Prostate gland (tissue), 2 donors: ENCODE measurements at regions not wholly inside any gene's neighbourhood (a gene's known extent, or its start where the extent isn't known, plus 50 kb on each side); places are given as distances from the start of the nearest gene placed in this dataset.

Source experiments
- DNase-seq: peaks from one replicate; pipeline ENCODE4 v3.0.0-alpha.2; 2019; ENCODE audit warnings: low spot score
- H3K27ac ChIP-seq, 2 donors: fragments of 200-600 bp; sonication (generic); 2 replicates each; pipeline ENCODE4 v1.5.1; 2017 to 2019
- H3K27me3 ChIP-seq: fragments of 200-600 bp; sonication (generic); replicated peaks from 2 replicates; pipeline ENCODE4 v1.5.1; 2019; ENCODE audit not compliant: insufficient read depth
- H3K36me3 ChIP-seq, 2 donors: fragments of 200-600 bp; sonication (generic); 1 replicate in 1 of 2; 2 replicates in 1 of 2; pipeline versions ENCODE4 v1.5.1 to v1.8.1; 2017 to 2019
- H3K4me1 ChIP-seq: fragments of 200-600 bp; sonication (generic); replicated peaks from 2 replicates; pipeline ENCODE4 v1.5.1; 2019
- H3K4me3 ChIP-seq, 2 donors: fragments of 200-600 bp; sonication (generic); 2 replicates each; pipeline ENCODE4 v1.5.1; 2017 to 2019
- H3K9me3 ChIP-seq: fragments of 200-600 bp; sonication (generic); 2 replicates; pipeline ENCODE4 v1.5.1; 2017
- POLR2A ChIP-seq: fragments of 450-650 bp; IDR thresholded peaks from one replicate; pipeline ENCODE4 v1.6.1; 2016; ENCODE audit warnings: antibody characterized with exemption, mild to moderate bottlenecking
- POLR2AphosphoS5 ChIP-seq: sonication (generic); formaldehyde crosslinking; IDR thresholded peaks from one replicate; pipeline ENCODE4 v1.6.1; 2017; ENCODE audit warnings: antibody characterized with exemption
- WGBS: methylation state at CpG from one replicate; pipeline ENCODE4 v1.1.5; 2018; 5-methylcytosine and 5-hydroxymethylcytosine counted together
- intact Hi-C: fragments of 100-400 bp; cut with DNase I; formaldehyde crosslinking; loops from one replicate; pipeline ENCODE4 v1.14.2; 2022
- TF ChIP-seq, protein P1 (sequence below), 4 experiments: fragments of 200-600 bp in 2 of 4; fragments of 450-650 bp in 2 of 4; sonication (generic) in 2 of 4; IDR thresholded peaks; 1 replicate in 3 of 4; 2 replicates in 1 of 4; pipeline ENCODE4 v1.5.1; 2016 to 2019; ENCODE audit warnings: antibody characterized with exemption in 4 of 4, mild to moderate bottlenecking in 2 of 4, moderate library complexity in 2 of 4

DNA sequence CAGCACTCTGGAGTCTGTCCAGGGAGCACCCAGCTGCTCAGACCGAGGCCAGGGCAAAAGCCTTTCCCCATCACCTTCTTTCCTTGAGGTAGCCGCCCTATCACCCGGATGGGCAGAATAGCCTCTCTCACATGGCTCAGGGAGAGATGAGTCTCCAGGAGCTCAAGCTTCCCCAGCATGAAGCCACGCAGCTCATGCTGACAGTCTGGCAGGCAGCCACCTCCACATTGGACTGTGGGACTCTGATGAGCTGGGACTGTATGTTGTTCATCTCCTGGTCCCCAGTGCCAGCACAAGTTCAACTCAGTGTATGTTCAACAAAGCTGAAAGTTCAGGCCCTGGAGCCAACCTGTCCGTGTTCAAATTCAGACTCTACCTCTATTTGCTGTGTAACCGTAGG, 75.2 kb upstream of the ZC3H12A start:
- Histone ChIP-seq H3K27me3 (no peaks in the 10 kb centered on the region), H3K4me3 (no peak overlapping the region), H3K36me3 (no peaks in the 10 kb centered on the region), H3K9me3 (no peaks in the 10 kb centered on the region), H3K4me1 (no peaks in the 10 kb centered on the region), H3K27ac (no peak overlapping the region)
- intact Hi-C loops, result no loop called here
- TF ChIP-seq, protein P1, sequence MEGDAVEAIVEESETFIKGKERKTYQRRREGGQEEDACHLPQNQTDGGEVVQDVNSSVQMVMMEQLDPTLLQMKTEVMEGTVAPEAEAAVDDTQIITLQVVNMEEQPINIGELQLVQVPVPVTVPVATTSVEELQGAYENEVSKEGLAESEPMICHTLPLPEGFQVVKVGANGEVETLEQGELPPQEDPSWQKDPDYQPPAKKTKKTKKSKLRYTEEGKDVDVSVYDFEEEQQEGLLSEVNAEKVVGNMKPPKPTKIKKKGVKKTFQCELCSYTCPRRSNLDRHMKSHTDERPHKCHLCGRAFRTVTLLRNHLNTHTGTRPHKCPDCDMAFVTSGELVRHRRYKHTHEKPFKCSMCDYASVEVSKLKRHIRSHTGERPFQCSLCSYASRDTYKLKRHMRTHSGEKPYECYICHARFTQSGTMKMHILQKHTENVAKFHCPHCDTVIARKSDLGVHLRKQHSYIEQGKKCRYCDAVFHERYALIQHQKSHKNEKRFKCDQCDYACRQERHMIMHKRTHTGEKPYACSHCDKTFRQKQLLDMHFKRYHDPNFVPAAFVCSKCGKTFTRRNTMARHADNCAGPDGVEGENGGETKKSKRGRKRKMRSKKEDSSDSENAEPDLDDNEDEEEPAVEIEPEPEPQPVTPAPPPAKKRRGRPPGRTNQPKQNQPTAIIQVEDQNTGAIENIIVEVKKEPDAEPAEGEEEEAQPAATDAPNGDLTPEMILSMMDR (IDR thresholded peaks at IDR 0.05), result no peak
- TF ChIP-seq POLR2AphosphoS5 (no peak), POLR2A (no peak)
- DNase-seq, result no peak
- WGBS, result 63% methylated on average over 6 of the region's 6 CpGs

DNA sequence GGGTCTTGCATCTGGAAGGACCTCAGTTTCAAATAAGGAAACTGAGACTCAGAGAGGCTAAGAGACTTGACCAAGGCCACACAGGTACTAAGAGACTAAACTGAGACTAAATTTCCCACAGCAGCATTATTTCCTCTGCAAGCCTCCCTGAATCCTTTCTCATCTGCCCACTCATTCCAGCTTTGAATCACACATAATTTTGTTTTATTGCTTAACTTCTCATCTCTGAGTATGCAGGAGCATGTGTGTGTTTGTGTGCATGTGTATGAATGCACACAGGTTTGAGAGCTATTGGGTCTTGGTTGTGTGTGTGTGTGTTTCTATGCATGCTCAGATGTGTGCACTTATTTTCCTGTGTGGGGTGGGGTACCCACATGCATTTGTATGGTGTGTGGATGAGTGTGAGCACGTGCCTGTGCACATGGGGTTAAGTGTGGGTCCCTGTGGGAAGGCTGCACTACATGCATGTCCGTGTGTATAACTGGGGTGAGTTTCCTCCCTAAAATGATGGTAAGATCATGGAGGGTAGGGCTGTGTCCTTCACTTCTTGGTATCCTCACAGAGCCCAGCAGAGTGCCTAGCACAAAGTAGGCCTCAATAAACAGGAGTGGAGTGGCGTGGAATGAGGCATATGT, 74.4 kb upstream of the ZC3H12A start:
- no peaks in the 10 kb centered on the region for H3K4me1 ChIP-seq
- no peaks in the 10 kb centered on the region for H3K9me3 ChIP-seq
- no peak overlapping the region for H3K27ac ChIP-seq
- WGBS, result 66% methylated on average over 3 of the region's 3 CpGs
- intact Hi-C loops, result no loop called here
- H3K36me3 ChIP-seq, result no peaks in the 10 kb centered on the region
- DNase-seq, result no peak
- H3K4me3 ChIP-seq, result no peak overlapping the region
- H3K27me3 ChIP-seq, result no peaks in the 10 kb centered on the region
- TF ChIP-seq POLR2AphosphoS5, result no peak
- TF ChIP-seq POLR2A, result no peak
- TF ChIP-seq, protein P1 (IDR thresholded peaks at IDR 0.05), result no peak

DNA sequence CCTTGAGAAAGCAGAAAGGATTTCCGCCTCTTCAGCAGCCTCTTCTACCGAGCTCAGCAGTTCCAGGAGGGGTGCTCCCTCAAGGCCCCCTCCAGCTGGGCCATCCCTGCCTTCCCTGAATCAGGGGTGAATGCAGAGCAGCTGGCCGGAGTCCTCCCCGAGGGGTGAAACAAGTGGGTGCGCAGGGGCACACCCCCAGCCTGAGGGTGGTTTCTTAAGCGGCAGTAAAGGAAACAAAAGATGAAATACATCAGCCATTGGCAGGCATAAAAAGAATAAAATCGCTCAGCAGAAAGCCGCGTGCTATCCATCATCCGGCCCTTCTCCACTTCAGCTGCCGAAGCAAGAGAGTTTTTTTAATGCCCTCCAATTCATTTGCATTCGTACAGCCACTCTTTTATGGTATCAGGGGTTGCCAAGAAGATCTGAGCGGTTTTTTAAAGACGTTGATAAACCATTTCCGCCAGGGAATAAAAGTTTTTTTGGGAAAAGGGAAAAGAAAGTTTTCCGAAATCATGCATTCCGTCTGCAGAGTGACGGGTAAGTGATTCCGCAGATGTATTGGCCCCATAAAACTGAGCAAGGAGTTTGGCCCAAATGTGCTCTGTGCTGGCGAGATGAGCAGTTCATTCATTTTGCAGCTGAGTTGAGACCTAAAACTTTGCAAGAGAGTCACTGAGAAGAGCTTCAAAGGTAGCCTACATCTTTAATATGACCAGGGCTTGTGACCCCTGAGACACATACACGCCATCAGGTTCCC, 73.7 kb upstream of the ZC3H12A start:
- no peak for DNase-seq
- H3K36me3 ChIP-seq, result no peaks in the 10 kb centered on the region
- no peak overlapping the region for H3K27ac ChIP-seq
- WGBS, result 51% methylated on average over 21 of the region's 21 CpGs
- no peak for TF ChIP-seq POLR2AphosphoS5
- no peaks in the 10 kb centered on the region for H3K27me3 ChIP-seq
- no peaks in the 10 kb centered on the region for H3K4me1 ChIP-seq
- H3K4me3 ChIP-seq, result no peak overlapping the region
- intact Hi-C loops, result no loop called here
- no peaks in the 10 kb centered on the region for H3K9me3 ChIP-seq

DNA sequence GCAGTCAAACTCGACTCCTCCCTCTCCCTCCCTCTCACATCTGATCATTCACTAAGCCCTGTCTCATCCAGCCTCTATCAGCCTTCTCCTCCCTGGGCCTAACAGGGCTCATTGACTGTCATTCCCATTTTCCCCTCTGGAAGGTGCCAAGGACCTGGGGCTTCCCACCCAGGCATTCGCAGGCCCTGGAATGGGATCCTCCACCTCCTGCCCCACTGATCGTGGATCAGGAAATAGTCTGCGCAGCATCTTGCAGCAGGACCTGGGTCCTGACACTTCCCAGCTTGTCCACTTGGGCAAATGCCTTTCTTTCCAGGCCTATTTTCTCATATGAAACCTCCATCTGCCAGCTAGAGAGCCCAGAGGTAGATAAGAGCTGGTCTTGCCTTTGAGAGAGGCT, 71.2 kb upstream of the ZC3H12A start:
- H3K4me1 ChIP-seq, result no peaks in the 10 kb centered on the region
- H3K27ac ChIP-seq, result no peak overlapping the region
- no peak for DNase-seq
- H3K4me3 ChIP-seq, result no peak overlapping the region
- intact Hi-C loops, result no loop called here
- TF ChIP-seq, protein P1 (IDR thresholded peaks at IDR 0.05), result no peak
- TF ChIP-seq POLR2AphosphoS5 (no peak), POLR2A (no peak)
- no peaks in the 10 kb centered on the region for H3K9me3 ChIP-seq
- 78% methylated on average over 4 of the region's 4 CpGs for WGBS
- no peaks in the 10 kb centered on the region for H3K36me3 ChIP-seq
- no peaks in the 10 kb centered on the region for H3K27me3 ChIP-seq

DNA sequence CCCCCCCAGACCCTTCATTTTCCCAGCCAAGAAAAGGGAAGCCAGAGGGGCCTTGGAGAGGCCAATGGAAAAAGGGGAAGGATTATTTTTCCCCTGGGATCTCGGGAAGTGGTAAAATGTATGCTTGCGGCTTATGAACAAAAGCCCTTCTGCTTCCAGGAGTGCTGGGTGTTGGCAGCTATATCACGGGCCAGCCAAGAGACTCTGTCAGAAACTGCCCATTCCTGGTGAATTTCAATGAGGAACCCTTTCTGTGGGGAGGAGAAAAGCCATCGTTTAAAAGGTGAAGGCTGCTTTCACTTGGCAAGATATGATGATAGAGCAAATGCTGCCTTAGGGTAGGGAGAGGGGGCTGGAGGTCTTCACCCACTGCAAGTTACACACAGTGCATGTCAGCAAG, 69.7 kb upstream of the ZC3H12A start:
- no peak overlapping the region for H3K27ac ChIP-seq
- no peak for DNase-seq
- no peak for TF ChIP-seq POLR2AphosphoS5
- no peak for TF ChIP-seq POLR2A
- TF ChIP-seq, protein P1 (IDR thresholded peaks at IDR 0.05), result no peak
- no peaks in the 10 kb centered on the region for H3K27me3 ChIP-seq
- no peaks in the 10 kb centered on the region for H3K36me3 ChIP-seq
- H3K4me1 ChIP-seq, result no peaks in the 10 kb centered on the region
- no peak overlapping the region for H3K4me3 ChIP-seq
- intact Hi-C loops, result no loop called here
- 73% methylated on average over 4 of the region's 4 CpGs for WGBS
- no peaks in the 10 kb centered on the region for H3K9me3 ChIP-seq
